ENCODE measurements at regions not wholly inside any gene's neighbourhood (a gene's known extent, or its start where the extent isn't known, plus 50 kb on each side); places are given as distances from the start of the nearest gene placed in this dataset.

GRCh38 chr6:15087186-15087589, 158.7 kb upstream of the JARID2 start:
- no peak for TF ChIP-seq ATF2 (IDR thresholded peaks at IDR 0.05; ENCODE audit: low read length)
- TF ChIP-seq TAF1 (IDR thresholded peaks at IDR 0.05; ENCODE audit: borderline replicate concordance, low read depth, low read length): no peak

Measured in GM12878 (cell line).